Endothelial cell of umbilical vein (primary cell): ENCODE measurements at regions not wholly inside any gene's neighbourhood (a gene's known extent, or its start where the extent isn't known, plus 50 kb on each side); places are given as distances from the start of the nearest gene placed in this dataset.

Experiments
- CTCF ChIP-seq, 2 donors: IDR thresholded peaks; 1 replicate in 1 of 2; 2 replicates in 1 of 2; pipeline ENCODE4 v1.5.1; 2011; ENCODE audit warnings: low read length in 2 of 2, mild to moderate bottlenecking in 2 of 2, moderate library complexity in 2 of 2, control low read depth in 1 of 2, inconsistent platforms in 1 of 2, low read depth in 1 of 2; ENCODE audit not compliant: insufficient read depth in 1 of 2; ENCODE audit errors: extremely low read depth in 1 of 2
- POLR2A ChIP-seq: IDR thresholded peaks from 2 replicates; pipeline ENCODE4 v1.6.1; 2012; ENCODE audit warnings: low read depth, mild to moderate bottlenecking, control low read depth, low read length
- POLR2AphosphoS5 ChIP-seq: IDR thresholded peaks from 2 replicates; pipeline ENCODE4 v1.6.1; 2012; ENCODE audit warnings: low read depth, mild to moderate bottlenecking, control low read depth, low read length, moderate library complexity; ENCODE audit not compliant: insufficient read depth

- TF ChIP-seq CTCF (IDR thresholded peaks at IDR 0.05; ENCODE audit: extremely low read depth in 1 of 2, insufficient read depth in 1 of 2, low read depth in 1 of 2, low read length in 2 of 2) = no peak
- TF ChIP-seq POLR2AphosphoS5 = no peak
- no peak for TF ChIP-seq POLR2A
Observed at GRCh38 chr7:41439515-41439879, 263.4 kb downstream of the INHBA start.
